Gastrocnemius medialis (tissue), 4 donors: ENCODE measurements at regions not wholly inside any gene's neighbourhood (a gene's known extent, or its start where the extent isn't known, plus 50 kb on each side); places are given as distances from the start of the nearest gene placed in this dataset.

Source experiments
- ATAC-seq, 2 donors: fragments of 150-250 bp; one replicate each; pipeline ENCODE4 v1.9.1; 2016
- DNase-seq, 2 donors: peaks; one replicate each; pipeline ENCODE4 v3.0.0-alpha.2; 2019
- H3K27ac ChIP-seq, 4 donors: fragments of 200-600 bp; sonication (generic); 1 replicate in 1 of 4; 2 replicates in 3 of 4; pipeline ENCODE4 v1.5.1; 2016 to 2018; ENCODE audit warnings: mild to moderate bottlenecking in 2 of 4, moderate library complexity in 1 of 4
- H3K27me3 ChIP-seq, 3 donors: fragments of 200-600 bp; sonication (generic) in 2 of 3; 1 replicate in 1 of 3; 2 replicates in 2 of 3; pipeline versions ENCODE4 v1.5.1 to v1.6.0; 2016 to 2019; ENCODE audit warnings: mild to moderate bottlenecking in 1 of 3, moderate library complexity in 1 of 3
- H3K36me3 ChIP-seq, 2 donors: fragments of 200-600 bp; sonication (generic) in 1 of 2; one replicate each; pipeline ENCODE4 v1.5.1; 2017 to 2018
- H3K4me1 ChIP-seq, 2 donors: fragments of 200-600 bp; sonication (generic) in 1 of 2; one replicate each; pipeline ENCODE4 v1.5.1; 2016 to 2017; ENCODE audit warnings: mild to moderate bottlenecking in 2 of 2
- H3K4me3 ChIP-seq, 4 donors: fragments of 200-600 bp; sonication (generic) in 3 of 4; 1 replicate in 1 of 4; 2 replicates in 3 of 4; pipeline ENCODE4 v1.5.1; 2016 to 2019; ENCODE audit warnings: mild to moderate bottlenecking in 2 of 4
- H3K9me3 ChIP-seq, 3 donors: fragments of 200-600 bp; sonication (generic) in 2 of 3; 1 replicate in 1 of 3; 2 replicates in 2 of 3; pipeline ENCODE4 v1.5.1; 2016 to 2019
- POLR2A ChIP-seq, 2 donors: fragments of 450-650 bp; IDR thresholded peaks; one replicate each; pipeline ENCODE4 v1.6.1; 2017; ENCODE audit warnings: antibody characterized with exemption in 2 of 2, mild to moderate bottlenecking in 2 of 2, moderate library complexity in 2 of 2
- in situ Hi-C, 4 donors: fragments of 200-750 bp; cut with MboI; loops; one replicate each; pipeline versions ENCODE4 v1.15.0 to v1.8.0; 2017; ENCODE audit warnings: low sequenced_read_pairs in 4 of 4
- intact Hi-C: fragments of 100-400 bp; cut with DNase I; formaldehyde crosslinking; loops from one replicate; pipeline ENCODE4 v1.15.1; 2023; ENCODE audit warnings: low total_unique reads
- TF ChIP-seq, protein P1 (sequence below), 5 experiments: fragments of 450-650 bp in 3 of 5; fragments of 200-600 bp in 2 of 5; sonication (generic) in 2 of 5; IDR thresholded peaks in 4 of 5; conservative IDR thresholded peaks in 1 of 5; 1 replicate in 4 of 5; 2 replicates in 1 of 5; pipeline ENCODE4 v1.5.1; 2016 to 2019; ENCODE audit warnings: antibody characterized with exemption in 5 of 5, mild to moderate bottlenecking in 3 of 5, moderate library complexity in 3 of 5

DNA sequence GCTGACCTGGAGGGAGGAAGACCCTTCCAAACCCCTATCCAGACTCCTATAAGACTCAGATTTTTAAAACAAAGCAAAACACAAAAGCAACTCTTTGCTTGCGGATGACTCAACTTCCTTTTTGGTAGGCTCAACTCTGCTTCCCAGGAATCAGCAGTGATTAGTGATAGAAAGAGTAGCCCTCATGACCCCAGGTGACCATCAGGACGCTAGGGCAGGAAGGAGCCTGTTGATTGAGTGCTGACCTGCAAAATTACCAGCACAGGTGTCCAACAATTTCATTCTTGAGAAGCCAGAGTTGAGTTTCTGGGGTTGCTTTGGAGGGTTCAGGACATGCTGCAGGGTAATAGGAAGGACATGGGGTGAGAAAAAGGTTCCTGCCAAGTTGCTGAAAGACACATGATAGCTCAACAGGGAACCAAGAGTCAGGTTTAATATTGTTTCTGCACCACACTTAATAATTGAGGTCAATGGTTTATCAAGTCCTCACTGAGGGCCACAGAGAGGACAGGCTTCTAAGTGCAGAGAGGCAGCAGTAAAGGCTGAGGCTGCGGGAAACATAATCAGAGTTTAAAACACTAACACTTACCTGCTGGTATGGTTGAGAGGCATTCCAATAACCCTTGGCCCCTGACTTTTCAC lies 67.4 kb upstream of the BMP2 start:
- intact Hi-C loops (no loop called here), in situ Hi-C loops (no loop called here)
- Histone ChIP-seq H3K4me3 (no peak overlapping the region), H3K4me1 (no peaks in the 10 kb centered on the region), H3K27me3 (no peaks in the 10 kb centered on the region), H3K9me3 (no peaks in the 10 kb centered on the region), H3K36me3 (no peaks in the 10 kb centered on the region), H3K27ac (no peak overlapping the region)
- DNase-seq (no peak), ATAC-seq (no peak)
- TF ChIP-seq, protein P1, sequence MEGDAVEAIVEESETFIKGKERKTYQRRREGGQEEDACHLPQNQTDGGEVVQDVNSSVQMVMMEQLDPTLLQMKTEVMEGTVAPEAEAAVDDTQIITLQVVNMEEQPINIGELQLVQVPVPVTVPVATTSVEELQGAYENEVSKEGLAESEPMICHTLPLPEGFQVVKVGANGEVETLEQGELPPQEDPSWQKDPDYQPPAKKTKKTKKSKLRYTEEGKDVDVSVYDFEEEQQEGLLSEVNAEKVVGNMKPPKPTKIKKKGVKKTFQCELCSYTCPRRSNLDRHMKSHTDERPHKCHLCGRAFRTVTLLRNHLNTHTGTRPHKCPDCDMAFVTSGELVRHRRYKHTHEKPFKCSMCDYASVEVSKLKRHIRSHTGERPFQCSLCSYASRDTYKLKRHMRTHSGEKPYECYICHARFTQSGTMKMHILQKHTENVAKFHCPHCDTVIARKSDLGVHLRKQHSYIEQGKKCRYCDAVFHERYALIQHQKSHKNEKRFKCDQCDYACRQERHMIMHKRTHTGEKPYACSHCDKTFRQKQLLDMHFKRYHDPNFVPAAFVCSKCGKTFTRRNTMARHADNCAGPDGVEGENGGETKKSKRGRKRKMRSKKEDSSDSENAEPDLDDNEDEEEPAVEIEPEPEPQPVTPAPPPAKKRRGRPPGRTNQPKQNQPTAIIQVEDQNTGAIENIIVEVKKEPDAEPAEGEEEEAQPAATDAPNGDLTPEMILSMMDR (IDR thresholded peaks at IDR 0.05 in 4 of 5, conservative IDR thresholded peaks at IDR 0.05 in 1 of 5), result no peak
- TF ChIP-seq POLR2A (IDR thresholded peaks at IDR 0.05), result no peak

DNA sequence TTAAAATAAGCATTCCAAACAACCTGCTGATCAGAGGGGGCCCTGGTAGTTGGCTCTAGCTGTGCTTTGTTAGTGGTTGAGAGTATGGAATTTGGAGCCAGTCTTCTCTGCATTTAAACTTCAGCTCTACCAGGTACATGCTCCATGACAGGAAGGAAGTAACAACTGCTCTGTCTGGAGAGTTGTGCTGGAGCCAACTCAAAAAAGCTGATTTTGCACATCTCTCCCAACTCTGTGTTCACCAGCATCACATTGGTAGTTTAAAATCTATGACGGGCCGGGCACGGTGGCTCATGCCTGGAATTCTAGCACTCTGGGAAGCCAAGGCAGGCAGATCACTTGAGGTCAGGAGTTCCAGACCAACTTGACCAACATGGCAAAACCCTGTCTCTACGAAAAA lies 68.8 kb upstream of the BMP2 start:
- ATAC-seq (no peak), DNase-seq (no peak)
- TF ChIP-seq, protein P1 (IDR thresholded peaks at IDR 0.05 in 4 of 5, conservative IDR thresholded peaks at IDR 0.05 in 1 of 5), result no peak
- no peak for TF ChIP-seq POLR2A (IDR thresholded peaks at IDR 0.05)
- intact Hi-C loops, result no loop called here
- Histone ChIP-seq H3K9me3 (no peaks in the 10 kb centered on the region), H3K36me3 (no peaks in the 10 kb centered on the region), H3K27ac (no peak overlapping the region), H3K27me3 (no peaks in the 10 kb centered on the region), H3K4me3 (no peak overlapping the region), H3K4me1 (no peaks in the 10 kb centered on the region)
- in situ Hi-C loops, result no loop called here

DNA sequence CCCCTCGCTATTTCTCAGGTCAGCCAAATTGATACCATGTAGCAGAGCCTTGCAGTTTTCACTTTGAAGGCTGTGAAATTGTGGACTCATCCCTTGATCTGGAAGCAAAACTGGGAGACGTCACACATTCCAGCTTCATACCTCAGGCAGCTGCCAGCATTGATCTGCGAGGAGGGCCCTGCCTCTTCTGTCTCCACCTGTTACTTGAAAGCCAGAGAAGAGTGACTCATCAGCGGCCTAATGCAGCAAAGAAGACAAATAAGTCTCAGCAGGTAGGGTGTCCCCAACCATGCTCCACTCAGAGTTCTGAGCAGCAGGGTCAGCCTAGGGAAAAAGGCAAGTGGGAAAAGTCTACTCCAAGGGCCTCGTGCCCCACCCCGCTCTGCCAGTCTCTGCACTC lies 69.4 kb upstream of the BMP2 start:
- in situ Hi-C loops (no loop called here), intact Hi-C loops (no loop called here)
- no peak overlapping the region for H3K27ac ChIP-seq
- TF ChIP-seq, protein P1 (IDR thresholded peaks at IDR 0.05 in 4 of 5, conservative IDR thresholded peaks at IDR 0.05 in 1 of 5), result no peak
- no peak for TF ChIP-seq POLR2A (IDR thresholded peaks at IDR 0.05)
- DNase-seq (no peak), ATAC-seq (no peak)
- H3K36me3 ChIP-seq, result no peaks in the 10 kb centered on the region
- no peaks in the 10 kb centered on the region for H3K4me1 ChIP-seq
- H3K9me3 ChIP-seq, result no peaks in the 10 kb centered on the region
- H3K27me3 ChIP-seq, result no peaks in the 10 kb centered on the region
- no peak overlapping the region for H3K4me3 ChIP-seq

DNA sequence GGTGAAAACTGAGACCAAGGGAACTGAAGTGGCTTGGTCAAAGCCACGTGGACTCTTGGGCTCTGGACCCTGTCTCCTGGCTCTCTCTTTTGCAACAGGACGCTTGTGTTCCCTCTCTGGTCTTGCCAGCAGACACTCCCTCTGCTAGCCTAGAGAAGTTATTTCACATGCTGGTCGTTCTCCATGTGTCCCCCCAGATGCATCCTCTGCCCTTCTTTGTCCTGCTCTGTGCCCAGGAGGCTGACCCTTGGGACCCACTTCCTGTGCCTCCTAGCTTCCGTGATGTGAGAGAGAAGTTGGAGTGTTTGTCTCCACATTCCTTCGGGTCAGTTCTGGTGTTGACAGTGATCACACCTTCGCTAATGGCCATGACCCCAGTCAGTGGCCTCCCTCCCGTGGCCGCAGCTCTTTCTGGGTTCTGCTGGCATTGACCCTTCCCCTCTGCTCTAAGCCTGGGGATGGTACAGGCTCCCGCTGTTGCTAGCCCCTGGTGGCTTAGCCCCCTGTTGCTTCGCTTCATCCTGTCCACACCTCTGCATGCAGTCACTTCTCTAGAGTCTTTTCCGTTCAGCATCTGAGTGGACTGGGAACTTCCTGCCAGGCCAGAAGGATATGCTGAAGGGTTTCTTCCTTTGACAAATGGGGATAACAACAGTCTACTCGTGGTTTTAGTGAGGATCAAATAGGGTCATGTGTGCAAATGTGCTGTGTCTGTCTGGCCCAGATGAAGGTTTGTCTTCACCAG lies 70.1 kb upstream of the BMP2 start:
- TF ChIP-seq, protein P1 (IDR thresholded peaks at IDR 0.05 in 4 of 5, conservative IDR thresholded peaks at IDR 0.05 in 1 of 5), result no peak
- TF ChIP-seq POLR2A (IDR thresholded peaks at IDR 0.05), result no peak
- intact Hi-C loops (no loop called here), in situ Hi-C loops (no loop called here)
- no peaks in the 10 kb centered on the region for H3K4me1 ChIP-seq
- H3K4me3 ChIP-seq, result no peak overlapping the region
- no peaks in the 10 kb centered on the region for H3K9me3 ChIP-seq
- no peak overlapping the region for H3K27ac ChIP-seq
- DNase-seq (no peak), ATAC-seq (no peak)
- no peaks in the 10 kb centered on the region for H3K36me3 ChIP-seq
- H3K27me3 ChIP-seq, result no peaks in the 10 kb centered on the region
